AG04450 (cell line): ENCODE measurements at regions not wholly inside any gene's neighbourhood (a gene's known extent, or its start where the extent isn't known, plus 50 kb on each side); places are given as distances from the start of the nearest gene placed in this dataset.

ENCODE experiments used
- CTCF ChIA-PET: fragments of 300-600, 350-600 bp; formaldehyde crosslinking; extraction: SDS; loops from one replicate; lab custom pipeline; 2022; ENCODE audit warnings: antibody characterized with exemption, inconsistent platforms; lab: Charles Lee
- POLR2A ChIA-PET: fragments of 350-600 bp; formaldehyde crosslinking; extraction: SDS; loops from one replicate; lab custom pipeline; 2021; ENCODE audit warnings: antibody characterized with exemption, inconsistent platforms; lab: Yijun Ruan, JAX
- DNase-seq: peaks from one replicate; pipeline ENCODE4 v3.0.0-alpha.2; 2011; ENCODE audit warnings: low read depth, low spot score
- H3K27ac ChIP-seq: one replicate; pipeline ENCODE4 v1.5.1; 2012; ENCODE audit warnings: low read depth, low read length, control low read depth
- H3K27me3 ChIP-seq: one replicate; pipeline ENCODE4 v1.6.0; 2012; ENCODE audit warnings: low read length; ENCODE audit not compliant: control insufficient read depth, insufficient read depth
- H3K4me3 ChIP-seq: 2 replicates; pipeline ENCODE4 v1.5.1; 2011; ENCODE audit warnings: mild to moderate bottlenecking, low read depth, low read length, control low read depth
- H3K9me3 ChIP-seq: 2 replicates; pipeline ENCODE4 v1.5.1; 2012; ENCODE audit warnings: low read length; ENCODE audit not compliant: control insufficient read depth, insufficient read depth
- CTCF ChIP-seq: IDR thresholded peaks from 2 replicates; pipeline ENCODE4 v1.5.1; 2011; ENCODE audit warnings: low read depth, low read length, control low read depth, inconsistent platforms

- TF ChIP-seq CTCF, result no peak
- Histone ChIP-seq H3K27me3 (no peaks in the 10 kb centered on the region), H3K27ac (no peak overlapping the region), H3K9me3 (no peaks in the 10 kb centered on the region), H3K4me3 (no peak overlapping the region)
- no peak for DNase-seq
- CTCF ChIA-PET, result no interaction called here
- POLR2A ChIA-PET, result no interaction called here
Measured at GRCh38 chr7:115533785-115534184, 496.8 kb downstream of the TFEC start.

- H3K27me3 ChIP-seq, result no peaks in the 10 kb centered on the region
- no peak overlapping the region for H3K27ac ChIP-seq
- H3K4me3 ChIP-seq, result no peak overlapping the region
- CTCF ChIA-PET, result no interaction called here
- POLR2A ChIA-PET, result no interaction called here
- no peak for TF ChIP-seq CTCF
- peaks cover 6% of the 10 kb centered on the region; the same call in 1 of the 2 replicates for H3K9me3 ChIP-seq
- DNase-seq, result no peak
Measured at GRCh38 chr7:115526278-115526677, 504.3 kb downstream of the TFEC start.

DNA sequence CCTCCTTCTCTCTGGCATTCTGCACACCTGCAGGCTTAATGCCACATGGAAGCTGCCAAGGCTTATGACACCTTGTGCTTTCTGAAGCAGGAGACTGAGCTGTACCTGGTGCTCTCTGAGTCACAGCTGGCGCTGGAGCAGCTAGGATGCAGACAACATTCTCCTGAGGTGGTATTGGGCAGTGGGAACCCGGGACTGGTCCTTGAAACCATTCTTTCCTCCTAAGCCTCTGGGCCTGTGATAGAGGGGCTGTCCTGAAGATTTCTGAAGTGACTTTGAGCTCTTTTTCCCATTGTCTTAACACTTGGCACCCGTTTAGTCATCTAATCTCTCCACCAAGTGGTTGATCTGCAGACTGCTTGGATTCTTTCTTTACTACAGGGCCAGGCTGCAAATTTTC lies 508.4 kb downstream of the TFEC start:
- peaks cover 6% of the 10 kb centered on the region; the same call in 1 of the 2 replicates for H3K9me3 ChIP-seq
- CTCF ChIA-PET, result no interaction called here
- H3K27ac ChIP-seq, result no peak overlapping the region
- no peak for TF ChIP-seq CTCF
- DNase-seq, result no peak
- POLR2A ChIA-PET, result no interaction called here
- H3K4me3 ChIP-seq, result no peak overlapping the region
- H3K27me3 ChIP-seq, result no peaks in the 10 kb centered on the region

GRCh38 chr7:115516341-115516740 lies 514.2 kb downstream of the TFEC start:
- no peak for DNase-seq
- Histone ChIP-seq H3K27ac (no peak overlapping the region), H3K4me3 (no peak overlapping the region), H3K9me3 (no peaks in the 10 kb centered on the region), H3K27me3 (no peaks in the 10 kb centered on the region)
- no peak for TF ChIP-seq CTCF
- POLR2A ChIA-PET, result no interaction called here
- CTCF ChIA-PET, result no interaction called here

DNA sequence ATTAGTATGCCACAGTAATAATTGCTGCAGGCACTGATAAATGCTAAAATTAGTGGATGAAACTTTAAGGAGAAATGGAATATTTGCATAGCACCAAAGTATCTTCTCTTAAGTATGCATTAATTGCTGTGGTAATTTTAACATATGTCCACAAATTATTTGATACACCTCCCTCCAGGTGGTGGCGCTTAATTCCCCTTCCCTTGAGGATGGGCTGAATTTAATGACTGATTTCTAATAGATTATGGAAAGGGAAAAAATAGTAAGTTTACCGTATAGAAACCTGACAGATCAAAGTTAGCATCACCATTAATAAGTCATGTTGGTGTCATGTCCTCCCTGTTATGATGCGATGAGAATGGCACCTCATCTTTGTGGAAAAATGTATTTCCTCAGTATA lies 519.2 kb downstream of the TFEC start:
- Histone ChIP-seq H3K9me3 (no peaks in the 10 kb centered on the region), H3K4me3 (no peak overlapping the region), H3K27me3 (no peaks in the 10 kb centered on the region), H3K27ac (no peak overlapping the region)
- POLR2A ChIA-PET, result no interaction called here
- no peak for TF ChIP-seq CTCF
- no peak for DNase-seq
- CTCF ChIA-PET, result no interaction called here
